BLaER1 treated with 17β-estradiol and CSF1 and Interleukin-3, amounts not matched to agents 10 nM and 100 nM (cell line): ENCODE measurements at regions not wholly inside any gene's neighbourhood (a gene's known extent, or its start where the extent isn't known, plus 50 kb on each side); places are given as distances from the start of the nearest gene placed in this dataset.
"Not testable (repeated sequence)": the region's sequence is repeated elsewhere in the genome, so short reads cannot be mapped to it uniquely, and the experiment has no call there.

ENCODE experiments used
- H3K27ac ChIP-seq, 11 experiments: shearing (Covaris generic); formaldehyde crosslinking; 2 replicates each; pipeline ENCODE4 v1.8.1; 2022
- H3K27me3 ChIP-seq, 11 experiments: shearing (Covaris generic); formaldehyde crosslinking; 2 replicates each; pipeline ENCODE4 v1.8.1; 2022
- H3K36me3 ChIP-seq, 11 experiments: shearing (Covaris generic); formaldehyde crosslinking; 2 replicates each; pipeline ENCODE4 v1.8.1; 2022
- H3K4me1 ChIP-seq, 10 experiments: shearing (Covaris generic); formaldehyde crosslinking; 2 replicates each; pipeline ENCODE4 v1.8.1; 2022
- H3K4me2 ChIP-seq, 11 experiments: shearing (Covaris generic); formaldehyde crosslinking; 2 replicates each; pipeline ENCODE4 v1.8.1; 2022
- H3K4me3 ChIP-seq, 10 experiments: shearing (Covaris generic); formaldehyde crosslinking; 2 replicates each; pipeline ENCODE4 v1.8.1; 2022
- H3K9ac ChIP-seq, 11 experiments: shearing (Covaris generic); formaldehyde crosslinking; 2 replicates each; pipeline ENCODE4 v1.8.1; 2022
- H3K9me3 ChIP-seq, 11 experiments: shearing (Covaris generic); formaldehyde crosslinking; replicated peaks in 1 of 11; 2 replicates each; pipeline ENCODE4 v1.8.1; 2022
- H4K20me1 ChIP-seq, 11 experiments: shearing (Covaris generic); formaldehyde crosslinking; 2 replicates each; pipeline ENCODE4 v1.8.1; 2022
- Cebpa-rat ChIP-seq, 11 experiments: shearing (Covaris generic); IDR thresholded peaks; 2 replicates each; pipeline ENCODE4 v1.8.1; 2022

DNA sequence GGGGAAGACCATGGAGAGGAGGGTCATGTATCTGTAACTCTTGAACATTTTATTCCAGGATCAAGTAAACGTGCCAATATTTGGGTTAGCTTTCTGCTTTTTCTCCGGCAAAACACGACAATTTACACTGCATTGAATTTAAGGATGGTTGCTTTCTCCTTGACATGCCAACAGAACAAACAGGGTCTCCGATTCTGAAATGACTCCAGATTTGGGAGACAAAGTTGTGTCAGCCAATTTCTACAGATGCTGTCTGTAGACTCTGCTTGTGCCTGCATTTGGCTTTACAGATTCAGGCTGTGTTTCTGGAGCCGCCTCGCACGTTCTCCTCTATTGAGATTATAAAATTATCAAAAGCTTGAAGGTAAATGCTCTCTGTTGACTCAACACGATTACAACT, 207.0 kb downstream of the ASMT start:
- no peak for TF ChIP-seq Cebpa-rat (IDR thresholded peaks at IDR 0.05)

DNA sequence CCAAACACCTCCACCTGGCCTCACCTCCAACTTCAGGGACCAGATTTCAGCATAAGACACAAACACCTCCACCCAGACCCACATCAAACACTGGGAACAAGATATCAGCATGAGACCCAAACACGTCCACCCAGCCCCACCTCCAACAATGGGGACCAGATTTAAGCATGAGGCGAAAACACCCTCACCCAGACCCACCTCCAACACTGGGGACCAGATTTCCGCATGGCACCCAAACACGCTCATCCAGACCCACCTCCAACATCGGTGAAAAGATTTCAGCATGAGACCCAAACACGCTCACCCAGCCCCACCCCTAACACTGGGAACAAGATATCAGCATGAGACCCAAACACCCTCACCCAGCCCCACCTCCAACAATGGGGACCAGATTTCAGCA, 210.0 kb downstream of the ASMT start:
- Histone ChIP-seq H4K20me1 (no peaks in the 10 kb centered on the region), H3K4me1 (no peaks in the 10 kb centered on the region), H3K4me3 (no peak overlapping the region), H3K4me2 (no peak overlapping the region), H3K27me3 (no peaks in the 10 kb centered on the region), H3K27ac (no peak overlapping the region), H3K9me3 (peaks cover 3 to 23% (median 12%) of the 10 kb centered on the region in 11 experiments; a peak in 10 of 22 replicates), H3K36me3 (no peaks in the 10 kb centered on the region), H3K9ac (no peak overlapping the region)
- no peak for TF ChIP-seq Cebpa-rat (IDR thresholded peaks at IDR 0.05)

More for the DNA sequence above, 207.0 kb downstream of the ASMT start:
- H3K4me2 ChIP-seq: no peak overlapping the region
- no peaks in the 10 kb centered on the region for H3K27me3 ChIP-seq
- H3K36me3 ChIP-seq: no peaks in the 10 kb centered on the region
- no peak overlapping the region for H3K27ac ChIP-seq
- no peaks in the 10 kb centered on the region for H4K20me1 ChIP-seq
- H3K9me3 ChIP-seq: peaks cover 9 to 31% (median 19%) of the 10 kb centered on the region in 11 experiments; a peak in 16 of 22 replicates
- H3K4me3 ChIP-seq: no peak overlapping the region
- no peaks in the 10 kb centered on the region for H3K4me1 ChIP-seq
- no peak overlapping the region for H3K9ac ChIP-seq

DNA sequence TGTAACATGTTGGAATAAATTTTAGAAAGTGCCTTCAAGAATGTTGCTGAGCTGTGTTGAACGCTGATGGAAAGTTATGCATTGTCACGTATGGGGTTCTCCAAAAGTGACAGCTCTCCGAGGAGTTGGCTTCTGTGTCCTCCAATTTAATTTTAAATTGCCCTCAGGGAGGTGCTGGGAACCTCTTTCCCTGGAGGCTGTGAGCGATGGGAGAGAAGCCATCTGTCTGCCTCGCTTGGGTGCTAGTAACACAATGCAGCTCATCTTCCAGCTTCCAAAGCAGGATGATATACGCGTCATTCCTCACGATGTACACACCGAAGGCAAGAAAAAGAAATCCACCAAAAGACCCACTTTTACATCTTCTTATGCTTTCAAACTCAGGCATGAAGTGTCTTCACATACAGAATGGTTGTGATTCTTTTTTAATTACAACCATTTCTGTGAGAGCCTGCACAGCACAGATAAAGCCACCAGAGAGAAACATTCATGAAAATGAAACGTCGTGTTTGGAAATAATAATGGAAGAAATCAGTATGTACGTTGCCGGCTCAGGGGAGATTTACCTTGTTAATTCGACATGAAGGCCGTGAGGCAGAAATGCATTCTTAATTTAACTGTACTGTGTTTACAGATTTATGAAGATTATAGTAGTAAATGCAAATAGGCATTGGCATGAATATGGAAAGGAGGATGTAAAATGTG, 218.9 kb downstream of the ASMT start:
- H3K4me3 ChIP-seq: no peak overlapping the region

DNA sequence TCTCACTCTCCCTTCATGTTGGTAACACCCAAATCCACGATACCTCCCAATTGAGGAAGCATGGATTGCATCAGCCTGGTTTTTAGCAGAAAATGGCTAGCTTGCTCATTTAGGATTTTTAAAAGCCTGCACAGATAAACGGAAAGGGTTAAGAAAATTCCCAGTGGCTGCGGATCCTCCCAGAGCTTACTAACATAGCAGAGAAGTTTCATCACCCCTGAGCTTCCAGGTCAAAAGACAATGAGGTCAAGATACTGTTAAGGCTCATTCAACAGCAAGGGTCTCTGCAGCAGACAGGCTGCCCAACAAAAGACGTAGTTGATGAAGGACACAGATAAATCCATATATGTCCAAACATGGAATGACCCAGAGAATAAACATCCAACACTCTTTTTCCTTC, 220.2 kb downstream of the ASMT start:
- Histone ChIP-seq H3K9me3 (peaks cover 26 to 45% (median 36%) of the 10 kb centered on the region in 11 experiments), H3K27me3 (no peaks in the 10 kb centered on the region), H3K36me3 (no peaks in the 10 kb centered on the region), H3K4me3 (no peak overlapping the region), H3K9ac (no peak overlapping the region), H4K20me1 (no peaks in the 10 kb centered on the region), H3K4me2 (no peak overlapping the region), H3K4me1 (no peaks in the 10 kb centered on the region), H3K27ac (no peak overlapping the region)
- no peak for TF ChIP-seq Cebpa-rat (IDR thresholded peaks at IDR 0.05)

More for the DNA sequence above, 218.9 kb downstream of the ASMT start:
- Histone ChIP-seq H3K27ac (no peak overlapping the region), H3K4me2 (no peak overlapping the region), H3K4me1 (no peaks in the 10 kb centered on the region), H3K36me3 (no peaks in the 10 kb centered on the region), H3K27me3 (no peaks in the 10 kb centered on the region), H3K9me3 (peaks cover 26 to 36% (median 33%) of the 10 kb centered on the region in 11 experiments), H3K9ac (no peak overlapping the region), H4K20me1 (no peaks in the 10 kb centered on the region)
- no peak for TF ChIP-seq Cebpa-rat (IDR thresholded peaks at IDR 0.05)

DNA sequence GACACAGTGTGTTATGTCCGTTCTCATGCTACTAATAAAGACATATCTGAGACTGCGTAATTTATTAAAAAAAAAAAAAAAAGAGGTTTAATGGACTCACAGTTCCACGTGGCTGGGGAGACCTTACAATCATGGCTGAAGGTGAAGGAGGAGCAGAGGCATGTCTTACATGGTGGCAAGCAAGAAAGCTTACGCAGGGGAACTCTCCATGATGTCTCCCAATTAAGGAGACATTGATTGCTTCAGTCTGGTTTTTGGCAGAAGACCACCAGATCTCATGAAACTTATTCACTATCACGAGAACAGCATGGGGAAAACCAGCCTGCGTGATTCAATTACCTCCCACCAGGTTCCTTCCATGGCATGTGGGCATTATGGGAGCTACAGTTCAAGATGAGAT, 221.8 kb downstream of the ASMT start:
- no peak overlapping the region for H3K9ac ChIP-seq
- TF ChIP-seq Cebpa-rat (IDR thresholded peaks at IDR 0.05): no peak

DNA sequence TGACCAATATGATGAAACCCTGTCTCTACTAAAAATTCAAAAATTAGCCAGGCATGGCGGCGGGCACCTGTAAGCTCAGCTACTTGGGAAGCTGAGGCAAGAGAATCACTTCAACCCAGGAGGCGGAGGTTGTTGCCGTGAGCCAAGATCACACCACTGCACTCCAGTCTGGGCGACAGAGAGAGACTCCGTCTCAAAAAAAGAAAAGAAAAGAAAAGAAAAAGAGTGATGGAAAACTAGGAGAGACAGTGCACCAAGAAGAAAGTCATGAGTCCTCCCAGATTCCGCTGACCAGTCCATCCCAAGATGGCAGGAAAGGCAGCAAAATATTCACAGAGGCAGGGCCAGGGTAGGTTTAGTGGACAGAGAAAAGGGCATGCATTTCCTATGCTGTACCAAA, 226.9 kb downstream of the ASMT start:
- Histone ChIP-seq H3K36me3 (no peaks in the 10 kb centered on the region), H3K4me2 (no peak overlapping the region), H3K27me3 (no peaks in the 10 kb centered on the region), H3K9me3 (peaks cover 13 to 29% (median 22%) of the 10 kb centered on the region in 11 experiments), H3K27ac (no peak overlapping the region), H3K9ac (no peak overlapping the region), H3K4me1 (no peaks in the 10 kb centered on the region), H4K20me1 (no peaks in the 10 kb centered on the region), H3K4me3 (no peak overlapping the region)
- no peak for TF ChIP-seq Cebpa-rat (IDR thresholded peaks at IDR 0.05)

More for the DNA sequence above, 221.8 kb downstream of the ASMT start:
- H3K9me3 ChIP-seq: peaks cover 26 to 45% (median 40%) of the 10 kb centered on the region in 11 experiments
- no peak overlapping the region for H3K4me3 ChIP-seq
- no peaks in the 10 kb centered on the region for H3K27me3 ChIP-seq
- H3K4me2 ChIP-seq: no peak overlapping the region
- H3K4me1 ChIP-seq: no peaks in the 10 kb centered on the region
- H4K20me1 ChIP-seq: no peaks in the 10 kb centered on the region
- H3K27ac ChIP-seq: no peak overlapping the region
- no peaks in the 10 kb centered on the region for H3K36me3 ChIP-seq

DNA sequence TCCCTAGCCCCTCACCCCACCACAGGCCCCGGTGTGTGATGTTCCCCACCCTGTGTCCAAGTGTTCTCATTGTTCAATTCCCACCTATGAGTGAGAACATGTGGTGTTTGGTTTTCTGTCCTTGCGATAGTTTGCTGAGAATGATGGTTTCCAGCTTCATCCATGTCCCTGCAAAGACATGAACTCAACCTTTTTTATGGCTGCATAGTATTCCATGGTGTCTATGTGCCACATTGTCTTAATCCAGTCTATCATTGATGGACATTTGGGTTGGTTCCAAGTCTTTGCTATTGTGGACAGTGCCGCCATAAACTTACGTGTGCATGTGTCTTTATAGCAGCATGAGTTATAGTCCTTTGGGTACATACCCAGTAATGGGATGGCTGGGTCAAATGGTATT, 232.1 kb downstream of the ASMT start:
- not testable (repeated sequence) for H3K4me1 ChIP-seq, H3K4me3 ChIP-seq, H3K4me2 ChIP-seq, H4K20me1 ChIP-seq, H3K27ac ChIP-seq, H3K36me3 ChIP-seq, H3K27me3 ChIP-seq, H3K9ac ChIP-seq
- H3K9me3 ChIP-seq: peaks cover 0 to 18% (median 13%) of the 10 kb centered on the region in 11 experiments; a peak in 13 of 22 replicates

DNA sequence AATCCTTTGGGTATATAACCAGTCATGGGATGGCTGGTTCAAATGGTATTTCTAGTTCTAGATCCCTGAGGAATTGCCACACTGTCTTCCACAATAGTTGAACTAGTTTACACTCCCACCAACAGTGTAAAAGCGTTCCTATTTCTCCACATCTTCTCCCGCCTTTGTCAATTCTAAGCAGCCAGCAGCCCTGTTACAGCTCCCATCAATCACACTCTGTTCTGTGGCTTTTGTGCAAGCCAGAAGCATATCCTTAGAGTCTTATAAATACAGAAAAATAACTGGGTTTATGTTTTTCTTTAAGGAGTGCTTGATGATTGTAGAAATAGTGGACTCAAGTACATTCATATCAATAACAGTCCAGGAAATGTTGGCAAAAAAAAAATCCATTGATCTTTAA, 232.9 kb downstream of the ASMT start:
- H3K9ac ChIP-seq, H3K36me3 ChIP-seq, H3K27me3 ChIP-seq, H4K20me1 ChIP-seq, H3K4me2 ChIP-seq, H3K4me3 ChIP-seq, H3K4me1 ChIP-seq, H3K27ac ChIP-seq: not testable (repeated sequence)
- peaks cover 5 to 25% (median 19%) of the 10 kb centered on the region in 11 experiments; a peak in 16 of 22 replicates for H3K9me3 ChIP-seq

DNA sequence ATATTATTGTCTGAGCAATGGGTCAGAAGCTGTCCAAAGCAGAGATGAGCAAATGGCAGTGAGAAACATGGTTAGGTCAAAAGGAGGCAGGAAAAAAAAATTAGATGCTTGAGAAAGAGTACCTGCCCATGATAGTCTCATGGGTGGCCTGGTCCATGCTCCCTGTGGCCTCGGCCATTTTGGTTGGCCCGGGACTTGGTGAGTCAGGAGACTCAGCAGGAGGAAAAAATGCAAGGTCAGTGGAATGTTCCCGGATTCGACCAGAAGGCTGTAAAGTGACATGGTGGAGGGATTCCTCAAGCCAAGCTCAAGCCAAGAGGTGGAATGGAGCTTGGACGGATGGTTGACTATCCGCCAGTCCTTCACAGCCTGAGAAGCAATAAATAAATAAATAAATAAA, 236.7 kb downstream of the ASMT start:
- no peak overlapping the region for H3K4me2 ChIP-seq
- no peak overlapping the region for H3K4me3 ChIP-seq
- H4K20me1 ChIP-seq: no peaks in the 10 kb centered on the region
- no peak for TF ChIP-seq Cebpa-rat (IDR thresholded peaks at IDR 0.05)
- H3K27me3 ChIP-seq: no peaks in the 10 kb centered on the region
- H3K36me3 ChIP-seq: no peaks in the 10 kb centered on the region
- H3K27ac ChIP-seq: no peak overlapping the region
- H3K4me1 ChIP-seq: no peaks in the 10 kb centered on the region
- H3K9me3 ChIP-seq: peaks cover 5 to 27% (median 19%) of the 10 kb centered on the region in 11 experiments; a peak in 16 of 22 replicates
- H3K9ac ChIP-seq: no peak overlapping the region

DNA sequence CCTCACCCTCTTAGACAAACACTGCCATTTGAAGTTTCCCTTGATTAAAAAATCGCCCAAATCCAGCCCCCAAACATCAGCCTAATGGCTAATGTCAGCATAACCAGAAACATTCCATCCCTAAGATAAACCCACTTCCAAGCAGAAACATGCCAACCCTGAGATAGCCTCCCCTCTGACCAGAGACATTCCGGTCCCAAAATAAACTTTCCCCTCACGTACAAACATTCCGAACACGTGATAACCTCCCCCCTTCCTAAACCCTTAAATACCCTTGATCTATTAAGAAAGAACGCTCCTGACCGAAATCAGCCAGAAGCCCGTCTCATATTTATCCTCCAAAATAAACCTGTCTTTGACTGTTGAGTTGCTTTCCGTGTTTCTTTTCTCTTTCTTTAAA, 237.2 kb downstream of the ASMT start:
- Histone ChIP-seq H3K36me3 (no peaks in the 10 kb centered on the region), H3K4me2 (no peak overlapping the region), H3K9me3 (peaks cover 5 to 27% (median 19%) of the 10 kb centered on the region in 11 experiments; a peak in 16 of 22 replicates), H3K4me3 (no peak overlapping the region), H3K4me1 (no peaks in the 10 kb centered on the region), H3K27ac (no peak overlapping the region), H3K9ac (no peak overlapping the region), H3K27me3 (no peaks in the 10 kb centered on the region), H4K20me1 (no peaks in the 10 kb centered on the region)
- TF ChIP-seq Cebpa-rat (IDR thresholded peaks at IDR 0.05): no peak
